ENCODE measurements at regions not wholly inside any gene's neighbourhood (a gene's known extent, or its start where the extent isn't known, plus 50 kb on each side); places are given as distances from the start of the nearest gene placed in this dataset.

DNA sequence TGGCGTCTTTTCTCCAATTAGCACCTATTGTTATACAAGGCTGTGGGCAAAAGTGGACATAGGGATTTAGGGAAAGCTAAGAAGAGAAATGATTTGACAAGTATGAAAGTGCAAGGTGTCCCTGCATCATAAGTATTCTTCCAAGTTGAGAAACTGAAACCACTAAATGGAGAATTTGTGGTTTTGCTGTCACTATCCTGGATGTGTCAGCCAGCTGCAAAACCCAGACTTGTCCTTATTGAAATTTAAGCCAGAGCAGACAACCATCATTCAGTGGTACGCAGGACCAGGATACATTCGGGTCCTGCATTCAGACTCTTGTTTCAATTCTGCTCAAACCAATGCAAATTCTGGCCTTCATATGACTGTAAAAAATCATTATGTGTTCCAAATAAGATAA lies 384.8 kb upstream of the TGFBR2 start:
- DNase-seq (ENCODE audit: low read depth) = no peak

DNA sequence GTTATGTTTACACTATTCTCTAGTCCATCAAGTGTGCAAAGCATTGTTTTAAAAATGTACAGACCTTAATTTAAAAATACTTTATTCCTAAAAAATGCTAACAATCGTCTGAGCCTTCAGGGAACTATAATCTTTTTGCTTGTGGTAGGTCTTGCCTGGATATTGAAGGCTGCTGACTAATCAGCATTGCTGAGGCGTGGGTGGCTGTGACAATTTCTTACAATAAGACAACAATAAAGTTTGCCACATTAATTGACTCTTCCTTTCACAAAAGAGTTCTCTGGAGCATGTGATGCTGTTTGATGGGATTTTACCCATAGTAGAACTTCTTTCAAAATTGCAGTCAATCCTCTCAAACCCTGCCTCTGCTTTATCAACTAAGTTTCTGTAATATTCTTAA lies 384.0 kb upstream of the TGFBR2 start:
- no peak for DNase-seq (ENCODE audit: low read depth)

DNA sequence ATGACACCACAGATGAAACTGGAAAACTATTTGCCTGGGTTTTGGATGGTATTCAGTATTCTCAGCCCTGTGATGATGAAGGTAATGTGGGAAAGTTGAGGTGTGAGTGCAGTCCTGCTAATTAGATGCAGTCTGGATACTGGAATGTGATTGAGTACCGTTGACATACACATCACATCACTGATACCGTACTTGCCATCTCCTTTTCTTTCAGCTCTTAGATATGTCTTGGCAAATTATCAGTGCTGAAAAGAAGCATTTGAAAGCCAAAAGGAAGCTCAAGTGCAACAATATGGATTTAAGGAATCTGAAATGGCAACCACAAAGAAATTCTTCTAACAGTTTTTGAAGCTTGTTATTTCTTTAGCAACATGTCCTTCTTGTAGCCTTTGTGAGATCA lies 381.4 kb upstream of the TGFBR2 start:
- no peak for DNase-seq (ENCODE audit: low read depth)

DNA sequence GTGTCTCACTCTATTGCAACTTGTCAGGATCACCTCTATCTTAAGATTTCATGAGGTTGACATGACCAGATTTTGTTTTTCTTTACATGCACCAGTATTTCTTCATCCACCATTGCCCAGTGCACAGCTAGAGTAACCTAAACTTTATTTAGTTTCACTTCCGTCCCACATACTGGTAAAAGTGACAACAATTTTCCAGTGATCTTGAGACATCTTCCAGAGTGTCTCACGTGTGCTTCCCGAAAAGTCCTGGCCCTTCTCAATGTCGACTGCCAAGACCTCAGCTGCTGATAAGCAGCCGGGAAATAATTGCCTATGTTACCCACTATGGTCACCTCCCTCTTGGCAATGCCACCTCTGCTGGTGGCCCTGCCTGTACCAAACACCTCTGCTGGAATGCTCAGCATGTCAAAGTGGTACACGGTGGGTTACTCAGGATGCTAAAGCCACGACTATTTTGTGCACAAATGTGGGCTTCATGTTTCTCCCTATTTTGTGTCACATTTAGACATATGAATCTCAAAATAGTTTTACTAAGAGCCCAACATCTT lies 379.7 kb upstream of the TGFBR2 start:
- DNase-seq (ENCODE audit: low read depth) = no peak

DNA sequence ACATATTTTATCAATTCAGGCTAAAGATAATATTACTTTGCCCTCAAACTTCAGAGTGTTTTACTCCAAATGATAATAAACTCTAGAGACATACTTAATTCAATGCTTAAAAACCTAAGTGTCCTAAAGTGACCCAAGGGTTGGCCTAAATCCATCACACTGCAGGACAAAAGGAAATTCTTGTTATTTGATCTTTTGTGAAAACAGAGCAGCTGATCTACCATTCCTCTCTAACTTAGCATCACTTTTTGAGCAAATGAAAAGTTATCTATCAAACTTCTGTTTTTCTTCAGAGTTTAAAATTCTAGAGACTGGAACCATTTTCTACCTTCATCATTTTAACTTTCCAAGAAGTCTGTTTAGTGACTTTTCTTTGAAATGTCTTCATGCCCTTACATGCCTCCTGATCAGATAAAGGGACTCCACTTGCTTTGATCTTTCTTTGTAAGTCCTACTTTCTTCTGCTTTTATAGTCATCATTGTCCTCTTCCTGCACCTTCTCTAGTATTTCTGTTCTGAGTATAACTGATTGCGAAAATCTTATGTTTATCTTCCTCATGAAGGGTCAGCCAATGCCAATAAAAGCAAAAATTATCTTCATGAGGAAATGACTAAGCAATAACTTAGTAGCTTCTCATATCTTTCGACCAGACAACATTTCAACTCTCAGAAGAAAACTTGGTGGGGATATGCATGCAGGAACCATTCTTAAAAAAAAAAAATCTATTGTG lies 378.7 kb upstream of the TGFBR2 start:
- DNase-seq (ENCODE audit: low read depth) = no peak

DNA sequence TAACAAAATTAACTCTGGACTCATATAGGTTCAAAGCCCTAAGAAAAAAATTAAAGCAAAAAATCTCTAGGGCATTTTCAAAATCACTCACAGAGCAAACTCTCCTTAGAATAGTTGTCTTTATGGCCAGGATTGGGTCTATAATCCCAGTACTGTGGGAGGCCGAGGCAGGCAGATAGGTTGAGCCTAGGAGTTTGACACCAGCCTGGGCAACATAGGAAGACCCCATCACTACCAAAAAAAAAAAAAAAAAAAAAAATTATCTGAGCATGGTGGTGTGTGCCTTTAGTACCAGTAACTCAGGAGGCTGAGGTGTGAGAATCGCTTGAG lies 378.1 kb upstream of the TGFBR2 start:
- DNase-seq (ENCODE audit: low read depth) = no peak

DNA sequence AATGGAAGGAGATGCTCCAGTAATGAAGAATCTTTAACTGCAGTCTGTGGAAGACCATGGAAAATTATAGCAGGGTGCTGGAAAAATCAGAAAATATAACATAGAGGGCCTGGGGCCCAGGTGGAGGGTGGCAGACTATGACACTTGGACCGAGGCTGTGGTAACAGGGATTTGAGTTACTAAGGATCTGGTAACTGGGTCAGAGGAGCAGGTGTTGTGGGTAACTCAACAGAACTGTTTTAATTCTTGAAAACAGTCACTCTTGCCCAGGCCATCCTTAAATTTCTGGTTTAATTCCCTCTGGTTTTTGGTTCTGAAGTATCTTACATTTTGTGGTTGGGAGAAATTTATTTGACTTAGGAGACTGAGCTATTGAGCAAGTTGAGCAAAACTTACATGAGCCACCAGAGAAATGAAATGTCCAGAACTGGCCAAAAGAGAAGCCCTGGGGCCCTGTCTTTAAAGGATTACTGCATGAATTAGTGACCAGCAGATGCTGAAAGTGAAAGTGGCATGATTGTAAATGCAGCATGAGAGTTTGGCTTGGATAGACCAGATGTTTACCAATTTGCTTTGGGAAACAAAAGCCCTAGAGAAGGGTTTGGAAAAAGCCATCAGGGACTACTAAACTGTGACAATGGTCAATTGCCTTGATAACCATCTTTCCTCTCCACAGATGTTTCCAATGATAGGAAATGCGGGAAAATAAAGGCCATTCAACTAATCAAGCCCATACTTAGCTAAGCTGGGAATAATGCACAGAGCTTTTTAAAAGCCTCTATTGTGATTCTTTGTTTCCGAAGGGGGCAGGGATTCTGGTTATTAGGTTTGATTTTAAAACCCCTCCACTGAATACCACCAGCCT lies 374.9 kb upstream of the TGFBR2 start:
- DNase-seq (ENCODE audit: low read depth) = no peak

DNA sequence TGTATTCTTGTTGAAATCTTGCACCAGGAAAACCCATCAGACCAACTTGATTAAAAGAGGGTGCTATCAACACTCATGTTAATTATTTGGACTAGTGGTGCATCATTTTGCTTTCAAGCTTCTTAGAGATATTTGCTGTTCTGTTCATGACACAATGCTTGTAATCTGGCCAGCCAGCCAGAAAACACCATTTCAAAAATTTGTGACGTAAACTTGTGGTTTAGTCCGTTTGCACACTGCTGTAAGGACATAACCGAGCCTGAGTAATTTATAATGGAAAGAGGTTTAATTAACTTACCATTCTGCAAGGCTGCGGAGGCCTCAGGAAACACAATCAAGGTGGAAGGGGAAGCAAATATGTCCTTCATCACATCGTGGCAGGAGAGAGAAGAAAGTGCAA lies 374.3 kb upstream of the TGFBR2 start:
- DNase-seq (ENCODE audit: low read depth) = no peak

DNA sequence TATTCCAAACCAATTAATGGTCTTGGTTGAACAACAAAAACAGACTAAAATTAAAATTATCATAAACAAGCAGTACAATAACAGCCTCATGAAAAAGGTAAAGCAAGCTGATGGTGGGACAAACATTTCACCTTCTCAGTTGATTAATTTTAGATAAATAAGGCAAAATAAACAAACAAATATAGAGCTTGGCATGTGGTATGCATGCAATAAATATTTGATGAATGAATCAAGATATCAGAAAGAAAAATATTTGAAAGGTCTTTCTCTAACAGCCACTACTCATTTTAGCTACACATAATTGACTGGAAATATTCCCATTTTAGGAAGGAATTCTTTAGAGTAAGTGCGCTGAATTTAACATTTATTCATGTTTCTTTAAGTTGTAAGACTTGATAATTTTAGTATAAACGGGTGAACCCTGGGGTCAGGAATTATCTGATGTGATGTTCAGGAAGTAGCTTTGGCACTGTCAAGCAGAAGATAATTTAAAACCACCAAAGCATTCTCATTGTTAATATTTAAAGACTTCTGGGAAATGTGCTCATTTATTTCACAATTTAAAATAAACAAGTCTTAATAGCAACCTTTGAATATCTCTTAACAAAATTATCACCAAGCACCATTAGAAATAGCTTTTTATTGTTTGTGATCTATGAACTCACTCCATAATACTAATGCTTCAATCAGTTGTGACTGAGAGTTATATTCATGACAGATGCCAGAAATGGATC lies 372.3 kb upstream of the TGFBR2 start:
- DNase-seq (ENCODE audit: low read depth) = no peak

DNA sequence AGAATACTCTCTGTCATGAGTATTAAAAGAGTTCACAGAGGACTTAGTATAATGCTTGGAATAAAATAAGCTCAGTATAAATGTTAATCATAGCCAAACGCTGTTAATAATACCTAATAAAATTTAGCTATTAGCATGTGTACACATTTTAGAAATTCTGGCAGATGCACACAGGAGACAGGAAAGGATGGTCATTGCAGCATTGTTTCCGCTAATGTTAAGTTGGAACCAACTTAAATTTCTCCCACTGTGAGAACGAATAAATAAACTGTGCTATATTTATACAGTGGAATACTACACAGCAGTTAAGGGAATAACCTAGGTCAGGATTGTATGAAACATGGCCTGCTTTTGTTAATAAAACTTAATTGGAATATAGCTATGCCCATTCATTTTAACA lies 370.4 kb upstream of the TGFBR2 start:
- DNase-seq (ENCODE audit: low read depth) = no peak

DNA sequence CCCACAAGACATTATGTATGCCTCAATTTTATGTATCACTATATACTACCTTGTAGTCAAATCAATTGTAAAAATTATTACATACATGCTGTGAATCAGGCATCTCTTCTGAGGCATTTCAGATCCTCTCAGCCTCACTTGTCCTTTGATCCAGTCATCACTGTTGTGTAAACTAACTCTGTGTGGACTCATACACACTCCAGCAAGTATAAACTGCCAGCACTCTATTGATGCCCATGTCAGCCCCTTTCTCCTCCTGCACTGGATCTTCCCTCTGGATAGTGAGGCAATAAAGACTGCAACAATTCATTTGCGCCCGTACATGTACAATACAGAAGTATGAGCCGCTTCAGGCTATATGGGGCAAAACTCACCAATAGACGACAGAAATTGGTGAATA lies 364.7 kb upstream of the TGFBR2 start:
- DNase-seq (ENCODE audit: low read depth) = no peak

DNA sequence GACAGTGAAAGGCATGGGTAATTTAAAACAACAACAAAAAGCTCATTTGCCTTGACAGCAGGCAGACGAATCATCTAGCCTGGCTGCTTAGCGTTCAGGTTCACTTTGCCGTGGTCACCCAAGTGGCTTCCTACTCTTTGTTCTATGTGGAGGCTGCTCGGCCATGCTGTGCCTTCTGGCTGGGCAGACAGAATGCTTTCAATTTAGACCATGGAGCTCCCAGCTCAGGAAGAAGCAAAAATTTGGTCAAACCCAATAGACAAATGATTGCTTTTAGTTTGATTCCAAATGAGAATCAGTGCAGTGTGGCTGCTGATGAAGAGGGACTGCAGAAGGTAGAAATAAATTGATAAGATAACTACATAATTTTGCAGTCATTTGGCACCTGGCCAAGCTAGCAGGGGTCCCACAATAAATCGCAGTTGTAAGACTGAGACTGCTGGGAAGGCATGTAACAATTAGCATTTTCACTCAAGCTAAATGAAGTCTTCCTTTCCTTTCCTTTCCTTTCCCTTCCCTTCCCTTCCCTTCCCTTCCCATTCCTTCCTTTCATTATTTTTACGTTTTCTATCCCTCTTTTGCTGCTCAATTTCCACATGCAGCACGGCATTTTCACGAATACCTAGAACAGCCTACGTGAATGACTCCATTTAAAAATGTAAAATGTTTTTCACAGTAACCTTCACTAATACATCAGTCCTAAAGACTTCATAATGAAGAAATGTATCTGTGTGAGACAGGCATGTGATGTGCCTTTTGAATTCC lies 360.4 kb upstream of the TGFBR2 start:
- no peak for DNase-seq (ENCODE audit: low read depth)

DNA sequence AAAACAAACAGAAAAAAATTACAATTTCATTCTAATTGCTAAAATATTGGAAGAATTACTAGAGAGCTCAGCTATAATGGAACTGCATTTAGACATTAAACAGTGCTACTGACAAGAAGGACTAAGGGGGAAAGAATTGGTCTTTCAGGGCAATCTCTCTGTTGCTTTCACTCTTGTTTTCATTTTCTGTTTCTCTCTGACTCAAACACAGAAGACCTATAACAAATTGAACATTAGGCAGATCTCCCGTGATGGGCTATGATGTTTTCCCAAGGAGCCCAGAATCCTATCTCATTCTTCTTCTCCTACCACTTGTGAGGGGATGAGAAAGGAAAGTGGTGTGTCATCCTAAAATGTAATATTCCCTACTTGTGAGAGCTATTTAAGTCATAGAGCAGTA lies 358.0 kb upstream of the TGFBR2 start:
- no peak for DNase-seq (ENCODE audit: low read depth)

DNA sequence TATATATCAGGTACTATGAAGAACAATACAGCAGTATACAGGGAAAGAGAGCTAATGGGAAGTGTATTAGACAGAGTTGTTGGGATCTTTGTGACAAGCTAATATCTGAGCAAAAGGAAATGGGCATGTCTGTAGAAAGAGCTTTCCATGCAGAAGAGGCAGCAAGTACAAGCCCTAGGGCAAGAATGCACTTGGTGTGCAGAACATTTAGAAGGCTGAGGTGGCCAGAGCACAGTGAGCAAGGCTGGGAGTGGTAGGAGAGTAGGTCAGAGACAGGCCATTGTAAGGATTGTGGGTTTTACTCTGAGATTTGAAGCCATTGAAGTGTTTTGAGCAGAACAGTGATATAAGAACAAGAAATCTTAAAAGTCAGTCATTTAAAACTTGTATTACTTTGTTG lies 353.9 kb upstream of the TGFBR2 start:
- no peak for DNase-seq (ENCODE audit: low read depth)

DNA sequence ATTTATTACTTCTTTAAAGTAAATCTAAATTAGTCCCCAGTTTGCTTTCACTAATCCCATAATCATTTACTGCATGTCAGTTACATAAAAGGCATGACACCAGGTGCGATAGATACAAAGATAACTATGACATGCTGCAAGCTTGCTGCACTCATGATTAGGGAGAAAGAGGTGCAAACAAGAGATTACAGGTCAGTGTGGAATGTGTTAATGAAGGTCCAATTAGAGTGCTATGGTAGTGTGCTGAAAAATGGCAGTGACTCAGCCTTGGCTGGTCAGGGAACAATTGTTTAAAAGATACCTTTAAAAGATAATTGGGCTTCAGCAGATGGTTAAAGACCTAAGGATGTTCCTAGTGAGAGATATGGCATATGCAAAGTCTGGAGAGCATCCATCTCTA lies 352.6 kb upstream of the TGFBR2 start:
- no peak for DNase-seq (ENCODE audit: low read depth)

DNA sequence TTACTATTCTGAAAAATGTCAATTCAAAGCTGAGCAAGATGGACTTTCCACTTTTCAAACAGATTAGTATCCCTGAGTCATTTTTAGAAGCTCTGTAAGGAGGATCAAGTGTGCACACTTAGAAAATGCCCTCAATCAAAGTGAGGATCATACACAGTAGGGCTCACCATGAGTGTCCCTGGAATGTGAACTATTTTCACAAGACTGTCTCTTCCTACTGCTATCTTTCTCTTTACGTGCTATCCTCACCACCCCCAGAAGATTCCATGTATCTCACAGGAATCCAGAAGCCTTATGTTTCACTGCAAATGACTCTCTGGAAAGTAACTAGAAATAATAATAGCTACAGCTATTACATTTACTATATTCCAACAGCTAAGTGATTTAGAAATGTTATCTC lies 349.9 kb upstream of the TGFBR2 start:
- no peak for DNase-seq (ENCODE audit: low read depth)

DNA sequence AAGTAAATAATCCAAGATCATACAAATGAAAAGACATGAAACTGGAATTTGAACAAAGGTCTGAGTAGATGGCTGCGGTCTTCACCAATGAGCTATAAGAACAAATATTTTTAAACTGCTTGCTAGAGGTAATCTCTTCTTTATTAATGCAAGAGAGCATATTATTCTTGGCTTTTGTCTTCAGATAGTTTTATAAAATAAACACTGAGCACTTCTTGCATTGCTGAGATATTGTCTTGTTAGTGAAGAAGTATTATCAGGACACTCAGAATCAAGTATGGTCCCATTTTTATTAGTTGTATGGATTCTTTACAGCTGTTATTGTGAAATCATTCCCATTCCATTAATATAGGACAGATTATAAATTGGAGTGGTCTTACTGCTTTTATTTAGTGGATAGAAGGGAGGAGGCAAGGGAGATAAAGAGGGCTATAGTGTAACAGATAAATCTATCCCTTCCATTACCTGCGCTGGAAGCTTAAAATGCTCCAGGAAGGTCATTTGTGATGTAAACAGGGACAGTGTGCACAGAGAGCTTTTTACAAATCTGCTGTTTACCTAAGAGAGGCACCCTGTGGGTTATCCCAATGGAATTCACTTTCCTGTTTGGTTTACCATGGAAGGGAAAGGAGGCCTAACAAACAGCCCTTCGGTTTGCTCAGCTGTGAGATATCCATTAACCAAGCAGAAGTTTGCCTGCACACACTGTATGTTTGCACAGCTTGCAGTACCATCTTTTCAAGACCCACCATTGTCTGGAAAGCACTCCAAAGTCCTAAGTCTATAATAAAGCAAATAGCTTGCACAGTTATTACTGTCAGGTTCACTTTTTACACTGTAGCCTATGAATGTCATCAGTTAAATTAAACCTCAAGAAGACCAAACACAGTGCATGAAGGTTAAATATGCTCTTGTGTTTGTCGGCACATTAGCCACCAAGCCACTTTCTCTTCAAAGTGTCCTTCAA lies 347.7 kb upstream of the TGFBR2 start:
- DNase-seq (ENCODE audit: low read depth) = no peak

DNA sequence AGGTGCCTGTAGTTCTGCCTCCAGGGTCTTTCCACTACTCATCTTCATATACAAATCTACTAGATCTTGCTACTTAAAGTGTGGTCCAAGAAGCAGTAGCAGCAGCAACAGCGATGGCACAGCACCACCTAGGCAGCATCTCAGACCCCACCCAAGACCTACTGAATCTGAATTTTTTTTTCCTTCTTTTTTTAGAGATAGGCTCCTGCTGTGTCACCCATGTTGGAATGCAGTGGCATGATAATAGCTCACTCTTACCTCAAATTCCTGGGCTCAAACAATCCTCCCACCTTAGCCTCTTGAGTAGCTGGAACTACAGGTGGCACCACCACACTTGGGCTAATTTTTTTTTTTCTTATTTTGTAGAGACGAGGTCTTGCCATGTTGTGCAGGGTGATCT lies 346.7 kb upstream of the TGFBR2 start:
- no peak for DNase-seq (ENCODE audit: low read depth)

DNA sequence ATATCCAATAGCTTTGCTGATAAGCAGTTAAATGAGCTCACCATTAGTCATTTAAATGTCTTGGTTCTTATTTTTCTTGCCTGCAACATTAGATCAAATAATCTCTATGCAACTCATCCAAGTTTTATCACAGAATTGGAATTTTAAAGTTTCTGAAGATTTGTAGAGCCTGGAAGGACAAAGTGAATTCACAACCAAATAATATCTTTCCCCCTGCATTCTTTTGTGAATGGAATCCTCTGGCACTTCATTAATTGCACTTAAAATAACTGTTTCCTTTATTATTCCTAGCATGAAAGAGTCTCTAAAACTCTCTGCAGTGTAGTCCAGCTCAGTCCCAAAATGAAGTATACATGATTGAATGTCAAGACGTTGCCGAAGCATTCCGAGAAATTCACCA lies 345.6 kb upstream of the TGFBR2 start:
- DNase-seq (ENCODE audit: low read depth) = no peak

DNA sequence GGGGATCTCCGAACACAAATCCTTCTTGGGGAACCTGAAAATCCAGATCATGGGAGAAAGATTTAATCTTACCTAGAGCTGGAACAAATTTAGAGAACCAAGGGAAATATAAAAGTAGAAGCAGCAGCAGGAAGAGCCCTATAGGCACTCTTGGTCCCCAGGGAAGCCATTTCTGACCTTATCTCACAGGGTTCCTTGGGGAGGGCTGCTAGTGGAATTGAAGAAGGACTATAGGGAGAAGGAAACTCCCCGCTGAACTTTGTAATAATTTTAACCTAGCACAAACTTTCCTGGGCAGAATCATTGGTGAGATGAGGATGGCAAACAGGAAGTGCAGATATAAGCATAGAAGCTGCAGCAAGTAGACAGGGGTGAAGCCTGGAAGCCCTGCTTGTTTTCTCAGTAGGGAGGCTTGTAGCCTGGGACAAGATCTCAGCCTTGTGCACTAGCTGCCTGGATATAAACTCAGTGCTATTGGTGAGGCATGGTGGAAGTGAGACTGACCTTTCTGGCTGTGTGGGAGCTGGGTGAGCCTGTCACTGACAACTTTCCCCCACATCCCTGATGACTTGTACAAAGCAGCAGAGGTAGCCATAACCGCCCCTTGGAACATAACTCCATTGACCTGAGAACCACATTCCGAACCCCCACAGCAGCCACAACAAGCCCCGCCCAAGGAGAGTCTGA lies 343.0 kb upstream of the TGFBR2 start:
- no peak for DNase-seq (ENCODE audit: low read depth)
